HEK293 (cell line): ENCODE measurements at regions not wholly inside any gene's neighbourhood (a gene's known extent, or its start where the extent isn't known, plus 50 kb on each side); places are given as distances from the start of the nearest gene placed in this dataset.

Experiments used
- CTCF ChIA-PET: fragments of 350-600 bp; formaldehyde crosslinking; extraction: SDS; loops from one replicate; lab custom pipeline; 2021; ENCODE audit warnings: antibody characterized with exemption; lab: Yijun Ruan, JAX
- POLR2A ChIA-PET: fragments of 300-600 bp; formaldehyde crosslinking; extraction: SDS; loops from one replicate; lab custom pipeline; 2020; ENCODE audit warnings: antibody characterized with exemption, inconsistent platforms; lab: Yijun Ruan, JAX
- H3K27ac ChIP-seq: fragments of 200-500 bp; sonication (Bioruptor generic); 2 replicates; pipeline ENCODE4 v1.5.1; 2014; ENCODE audit warnings: low read depth, low read length, control low read depth, inconsistent platforms; ENCODE audit errors: extremely low read depth
- H3K36me3 ChIP-seq, 2 experiments: fragments of 200-500 bp in 1 of 2; sonication (Bioruptor generic) in 1 of 2; 1 replicate in 1 of 2; 2 replicates in 1 of 2; pipeline ENCODE4 v1.5.1; 2014 to 2017; ENCODE audit warnings: inconsistent platforms in 2 of 2, low read length in 2 of 2; ENCODE audit not compliant: control insufficient read depth in 2 of 2, insufficient read depth in 1 of 2
- H3K4me1 ChIP-seq: fragments of 200-500 bp; sonication (Bioruptor generic); 2 replicates; pipeline ENCODE4 v1.5.1; 2014; ENCODE audit warnings: mild to moderate bottlenecking, low read length, inconsistent platforms; ENCODE audit not compliant: control insufficient read depth, insufficient read depth
- H3K4me3 ChIP-seq: 2 replicates; pipeline ENCODE4 v1.5.1; 2011; ENCODE audit warnings: low read depth, mild to moderate bottlenecking, control low read depth, low read length, moderate library complexity
- H3K9me3 ChIP-seq: fragments of 200-500 bp; sonication (Bioruptor generic); 2 replicates; pipeline ENCODE4 v1.5.1; 2014; ENCODE audit warnings: low read depth, low read length, inconsistent platforms; ENCODE audit not compliant: control insufficient read depth, insufficient read depth
- KLF16 ChIP-seq: fragments of 450-650 bp; formaldehyde crosslinking; IDR thresholded peaks from 2 replicates; pipeline ENCODE4 v1.5.1; 2017; ENCODE audit warnings: missing biosample characterization, missing genetic modification characterization
- SETDB1 ChIP-seq: IDR thresholded peaks from one replicate; pipeline ENCODE4 v1.6.1; 2017; ENCODE audit warnings: mild to moderate bottlenecking, low read length, moderate library complexity, mixed read lengths; ENCODE audit not compliant: insufficient read length
- SP2 ChIP-seq: fragments of 450-650 bp; formaldehyde crosslinking; IDR thresholded peaks from 2 replicates; pipeline ENCODE4 v1.5.1; 2016; ENCODE audit warnings: missing biosample characterization, missing genetic modification characterization
- ZNF2 ChIP-seq: fragments of 450-650 bp; formaldehyde crosslinking; IDR thresholded peaks from 2 replicates; pipeline ENCODE4 v1.5.1; 2016; ENCODE audit warnings: missing biosample characterization, missing genetic modification characterization
- ZNF350 ChIP-seq: fragments of 450-650 bp; formaldehyde crosslinking; IDR thresholded peaks from 2 replicates; pipeline ENCODE4 v1.5.0; 2017; ENCODE audit warnings: missing biosample characterization, mild to moderate bottlenecking, missing genetic modification characterization
- ZNF416 ChIP-seq: fragments of 450-650 bp; formaldehyde crosslinking; IDR thresholded peaks from 2 replicates; pipeline ENCODE4 v1.5.1; 2016; ENCODE audit warnings: missing biosample characterization, missing genetic modification characterization
- ZNF529 ChIP-seq: fragments of 450-650 bp; formaldehyde crosslinking; IDR thresholded peaks from 2 replicates; pipeline ENCODE4 v1.5.1; 2017; ENCODE audit warnings: missing genetic modification characterization, missing biosample characterization; ENCODE audit not compliant: insufficient replicate concordance
- ZNF660 ChIP-seq: fragments of 450-650 bp; IDR thresholded peaks from 2 replicates; pipeline ENCODE4 v1.5.1; 2018; ENCODE audit warnings: missing biosample characterization, mild to moderate bottlenecking, missing genetic modification characterization
- ZNF677 ChIP-seq: fragments of 450-650 bp; IDR thresholded peaks from 2 replicates; pipeline ENCODE4 v1.5.0; 2018; ENCODE audit warnings: missing biosample characterization, mild to moderate bottlenecking, missing genetic modification characterization, moderate library complexity
- TF ChIP-seq, protein P1 (sequence below): fragments of 450-650 bp; formaldehyde crosslinking; IDR thresholded peaks from 2 replicates; pipeline ENCODE4 v1.5.1; 2016; ENCODE audit warnings: missing biosample characterization, missing genetic modification characterization
- TF ChIP-seq, protein P2 (sequence below): fragments of 450-650 bp; formaldehyde crosslinking; IDR thresholded peaks from 2 replicates; pipeline ENCODE4 v1.5.1; 2016; ENCODE audit warnings: missing biosample characterization, missing genetic modification characterization
- TF ChIP-seq, protein P3 (sequence below): fragments of 450-650 bp; formaldehyde crosslinking; IDR thresholded peaks from 2 replicates; pipeline ENCODE4 v1.5.1; 2017; ENCODE audit warnings: missing biosample characterization, missing genetic modification characterization

- Histone ChIP-seq H3K9me3 (no peaks in the 10 kb centered on the region), H3K4me1 (no peaks in the 10 kb centered on the region), H3K4me3 (no peak overlapping the region), H3K27ac (no peak overlapping the region), H3K36me3 (no peaks in the 10 kb centered on the region)
- ChIA-PET POLR2A (no interaction called here), CTCF (no interaction called here)
- TF ChIP-seq, protein P1, sequence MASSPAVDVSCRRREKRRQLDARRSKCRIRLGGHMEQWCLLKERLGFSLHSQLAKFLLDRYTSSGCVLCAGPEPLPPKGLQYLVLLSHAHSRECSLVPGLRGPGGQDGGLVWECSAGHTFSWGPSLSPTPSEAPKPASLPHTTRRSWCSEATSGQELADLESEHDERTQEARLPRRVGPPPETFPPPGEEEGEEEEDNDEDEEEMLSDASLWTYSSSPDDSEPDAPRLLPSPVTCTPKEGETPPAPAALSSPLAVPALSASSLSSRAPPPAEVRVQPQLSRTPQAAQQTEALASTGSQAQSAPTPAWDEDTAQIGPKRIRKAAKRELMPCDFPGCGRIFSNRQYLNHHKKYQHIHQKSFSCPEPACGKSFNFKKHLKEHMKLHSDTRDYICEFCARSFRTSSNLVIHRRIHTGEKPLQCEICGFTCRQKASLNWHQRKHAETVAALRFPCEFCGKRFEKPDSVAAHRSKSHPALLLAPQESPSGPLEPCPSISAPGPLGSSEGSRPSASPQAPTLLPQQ (tag by site-specific recombination), result no peak
- TF ChIP-seq ZNF416 (tag by site-specific recombination) (no peak), ZNF529 (tag by site-specific recombination) (no peak), SETDB1 (no peak), ZNF677 (no peak), SP2 (tag by site-specific recombination) (no peak), ZNF660 (tag by site-specific recombination) (no peak), ZNF2 (tag by site-specific recombination) (no peak), ZNF350 (tag by site-specific recombination) (no peak), KLF16 (tag by site-specific recombination) (no peak)
- TF ChIP-seq, protein P2, sequence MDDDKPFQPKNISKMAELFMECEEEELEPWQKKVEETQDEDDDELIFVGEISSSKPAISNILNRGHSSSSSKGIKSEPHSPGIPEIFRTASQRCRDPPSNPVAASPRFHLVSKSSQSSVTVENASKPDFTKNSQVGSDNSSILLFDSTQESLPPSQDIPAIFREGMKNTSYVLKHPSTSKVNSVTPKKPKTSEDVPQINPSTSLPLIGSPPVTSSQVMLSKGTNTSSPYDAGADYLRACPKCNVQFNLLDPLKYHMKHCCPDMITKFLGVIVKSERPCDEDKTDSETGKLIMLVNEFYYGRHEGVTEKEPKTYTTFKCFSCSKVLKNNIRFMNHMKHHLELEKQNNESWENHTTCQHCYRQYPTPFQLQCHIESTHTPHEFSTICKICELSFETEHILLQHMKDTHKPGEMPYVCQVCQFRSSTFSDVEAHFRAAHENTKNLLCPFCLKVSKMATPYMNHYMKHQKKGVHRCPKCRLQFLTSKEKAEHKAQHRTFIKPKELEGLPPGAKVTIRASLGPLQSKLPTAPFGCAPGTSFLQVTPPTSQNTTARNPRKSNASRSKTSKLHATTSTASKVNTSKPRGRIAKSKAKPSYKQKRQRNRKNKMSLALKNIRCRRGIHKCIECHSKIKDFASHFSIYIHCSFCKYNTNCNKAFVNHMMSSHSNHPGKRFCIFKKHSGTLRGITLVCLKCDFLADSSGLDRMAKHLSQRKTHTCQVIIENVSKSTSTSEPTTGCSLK (tag by site-specific recombination), result no peak
- TF ChIP-seq, protein P3, sequence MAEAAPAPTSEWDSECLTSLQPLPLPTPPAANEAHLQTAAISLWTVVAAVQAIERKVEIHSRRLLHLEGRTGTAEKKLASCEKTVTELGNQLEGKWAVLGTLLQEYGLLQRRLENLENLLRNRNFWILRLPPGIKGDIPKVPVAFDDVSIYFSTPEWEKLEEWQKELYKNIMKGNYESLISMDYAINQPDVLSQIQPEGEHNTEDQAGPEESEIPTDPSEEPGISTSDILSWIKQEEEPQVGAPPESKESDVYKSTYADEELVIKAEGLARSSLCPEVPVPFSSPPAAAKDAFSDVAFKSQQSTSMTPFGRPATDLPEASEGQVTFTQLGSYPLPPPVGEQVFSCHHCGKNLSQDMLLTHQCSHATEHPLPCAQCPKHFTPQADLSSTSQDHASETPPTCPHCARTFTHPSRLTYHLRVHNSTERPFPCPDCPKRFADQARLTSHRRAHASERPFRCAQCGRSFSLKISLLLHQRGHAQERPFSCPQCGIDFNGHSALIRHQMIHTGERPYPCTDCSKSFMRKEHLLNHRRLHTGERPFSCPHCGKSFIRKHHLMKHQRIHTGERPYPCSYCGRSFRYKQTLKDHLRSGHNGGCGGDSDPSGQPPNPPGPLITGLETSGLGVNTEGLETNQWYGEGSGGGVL (tag by site-specific recombination), result no peak
These were observed 162.8 kb upstream of the POU3F4 start for GRCh38 chrX:83345298-83345697.
